ENCODE measurements at regions not wholly inside any gene's neighbourhood (a gene's known extent, or its start where the extent isn't known, plus 50 kb on each side); places are given as distances from the start of the nearest gene placed in this dataset.

- DNase-seq: no peak
These were observed 56.1 kb downstream of the RMI2 start for GRCh38 chr16:11401161-11402050.

DNA sequence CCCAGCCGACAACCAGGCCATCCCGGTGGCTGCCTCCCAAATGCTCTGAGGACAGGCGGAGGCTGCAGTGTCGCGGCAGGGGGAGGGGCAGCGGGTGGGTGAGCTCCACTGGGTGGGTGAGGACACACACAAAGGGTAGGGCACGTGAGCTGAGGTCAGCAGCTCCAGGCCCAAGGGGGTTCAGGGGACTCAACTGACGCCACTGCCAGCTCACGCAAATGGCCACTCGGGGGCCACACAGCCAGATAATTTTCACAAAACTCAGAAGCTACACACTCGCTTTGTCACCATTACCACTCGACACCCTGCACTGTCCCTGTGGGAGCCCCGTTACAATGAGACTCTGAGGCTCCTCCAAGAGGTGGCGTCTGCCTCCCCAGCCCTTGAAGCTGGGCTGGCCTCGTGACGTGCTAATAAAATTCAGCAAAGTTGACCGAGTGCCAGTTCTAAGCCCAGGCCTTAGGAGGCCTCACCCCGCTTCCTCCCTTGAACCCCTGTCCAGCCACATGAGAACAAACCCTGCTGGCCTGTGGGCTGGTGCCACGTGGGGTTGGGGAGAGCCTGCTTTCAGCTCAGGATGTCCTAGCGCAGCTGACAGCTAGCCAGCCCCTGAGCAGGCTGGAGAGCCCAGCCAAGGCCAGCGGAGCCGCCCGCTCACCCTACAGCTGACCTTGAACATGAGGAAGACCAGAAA, 56.9 kb downstream of the RMI2 start:
- DNase-seq: no peak

- no peak for DNase-seq
These were observed 57.7 kb downstream of the RMI2 start for GRCh38 chr16:11402745-11403533.

DNA sequence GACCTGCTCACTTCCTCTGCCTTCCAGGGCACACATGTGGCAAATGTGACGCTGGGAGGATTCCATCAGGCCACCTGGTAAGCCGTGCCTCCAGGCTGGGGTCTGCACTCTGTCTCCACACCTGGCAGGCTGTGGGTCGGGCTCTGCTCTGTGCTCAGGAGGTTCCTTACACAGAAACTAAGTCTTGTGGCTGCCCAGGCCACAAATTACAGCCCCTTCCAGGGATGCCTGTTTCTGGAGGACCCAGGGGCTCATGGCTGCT, 58.2 kb downstream of the RMI2 start:
- no peak for DNase-seq

DNA sequence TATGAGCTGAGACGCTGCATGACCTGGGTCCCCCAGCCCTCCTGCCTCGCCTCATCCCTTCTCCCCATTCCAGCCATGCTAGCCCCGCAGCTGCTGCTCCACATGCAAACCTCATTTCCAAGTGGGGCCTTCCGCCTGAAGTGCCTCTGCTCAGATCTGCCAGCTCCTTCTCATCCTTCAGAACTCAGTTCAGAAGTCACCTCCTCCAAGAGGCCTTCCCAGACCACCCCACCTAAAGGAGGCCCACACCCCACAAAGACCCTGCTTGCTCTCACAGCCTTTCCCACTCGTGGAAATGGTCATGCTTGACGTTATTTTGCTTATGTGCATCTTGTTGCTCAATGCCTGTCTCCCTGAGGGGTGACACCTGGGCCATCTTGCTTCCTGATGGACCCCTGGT, 58.7 kb downstream of the RMI2 start:
- no peak for DNase-seq

GRCh38 chr16:11404603-11405002, 59.3 kb downstream of the RMI2 start:
- no peak for DNase-seq

- peak; percentile 79 to 83 for DNase-seq
These were observed 60.3 kb downstream of the RMI2 start for GRCh38 chr16:11405331-11406176.

GRCh38 chr16:11406177-11406560, 60.9 kb downstream of the RMI2 start:
- no peak for DNase-seq

DNA sequence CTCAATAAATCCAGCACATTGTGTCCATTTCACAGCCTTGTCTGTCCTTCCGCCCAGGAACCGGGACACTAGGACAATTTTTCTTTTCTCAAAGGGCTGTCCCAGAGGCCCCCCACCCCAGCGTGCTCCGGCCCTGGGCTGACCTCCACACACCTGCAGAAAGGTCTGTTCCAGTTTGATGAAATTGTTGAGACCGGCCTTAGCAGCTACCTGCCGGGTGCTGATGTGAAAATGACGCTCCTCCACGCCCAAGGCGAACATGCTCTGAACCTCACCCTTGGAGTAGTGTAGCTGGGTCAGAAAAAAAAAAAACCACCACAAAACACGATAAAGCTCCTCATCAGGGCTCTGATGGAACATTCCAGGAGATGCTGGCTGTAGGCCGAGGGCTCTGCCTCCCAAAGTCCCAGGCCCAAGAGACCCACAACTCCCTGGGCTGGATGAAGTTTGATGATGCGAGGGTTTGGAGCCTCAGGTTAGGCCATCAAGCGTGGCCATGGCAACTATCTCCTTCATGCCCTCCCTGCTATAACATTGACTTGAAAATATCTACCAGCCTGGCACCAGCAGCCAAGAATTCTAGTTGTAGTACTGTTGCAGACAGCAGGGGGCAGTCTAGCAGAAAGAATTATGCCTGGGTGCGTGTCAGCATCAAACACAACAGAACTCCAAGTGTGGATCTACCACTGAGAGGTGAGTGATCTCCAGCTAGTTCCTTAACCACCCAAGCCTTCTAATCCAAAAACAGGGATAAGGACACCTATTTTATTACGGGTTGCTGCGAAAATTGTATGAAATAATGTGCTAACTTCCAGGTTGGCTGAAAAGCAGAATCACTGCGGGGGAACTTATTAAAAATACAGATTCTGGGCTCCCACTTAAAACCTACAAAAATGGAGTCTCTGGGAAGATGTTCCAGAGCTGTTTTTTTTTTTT, 62.1 kb downstream of the RMI2 start:
- DNase-seq: peak; percentile 79 to 81

GRCh38 chr16:11408216-11408615, 63.0 kb downstream of the RMI2 start:
- no peak for DNase-seq

DNA sequence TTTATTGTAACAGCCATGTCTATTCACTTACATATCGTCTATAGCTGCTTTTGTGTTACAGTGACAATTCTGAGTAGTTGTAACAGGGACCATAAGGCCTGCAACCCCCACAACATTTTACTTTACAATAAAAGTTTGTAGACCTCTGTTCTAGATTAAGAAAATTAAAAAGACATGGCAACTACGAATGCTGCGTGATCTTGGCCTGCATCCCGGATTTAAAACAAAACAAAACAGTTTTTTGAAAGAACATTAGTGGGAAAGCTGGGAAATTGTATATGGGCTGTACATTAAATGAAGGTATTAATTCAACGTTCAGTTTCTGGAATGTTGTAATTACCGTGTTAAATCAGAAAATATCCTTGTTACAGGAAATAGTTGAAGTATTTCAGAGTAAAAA, 64.1 kb downstream of the RMI2 start:
- DNase-seq: no peak

GRCh38 chr16:11410376-11411058, 65.3 kb downstream of the RMI2 start:
- DNase-seq: no peak

DNA sequence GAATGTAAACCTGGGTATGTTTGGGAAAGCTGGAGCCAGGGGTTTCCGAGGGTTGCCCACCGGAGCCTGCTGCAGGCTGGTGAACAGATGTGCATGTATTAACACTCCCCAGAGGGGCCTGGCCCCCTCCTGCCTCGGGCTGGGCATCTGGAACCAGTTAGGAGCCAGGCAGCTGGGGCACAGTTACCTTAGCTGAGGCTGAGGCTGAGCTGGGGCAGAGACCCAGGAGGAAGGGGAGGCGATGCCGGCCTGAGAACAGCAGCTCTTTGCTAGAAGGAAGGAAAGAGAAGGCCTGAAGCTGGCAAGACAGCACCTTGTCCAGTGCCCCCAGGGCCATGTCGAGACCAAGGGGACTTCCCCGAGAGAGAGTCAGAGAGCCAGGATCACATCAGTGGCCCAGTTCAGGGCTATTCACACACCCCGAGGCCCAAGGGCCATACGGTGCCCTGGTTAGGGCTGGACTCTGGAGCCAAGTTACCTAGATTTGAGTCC, 65.8 kb downstream of the RMI2 start:
- DNase-seq: no peak

GRCh38 chr16:11412175-11412904, 67.1 kb downstream of the RMI2 start:
- no peak for DNase-seq

- DNase-seq: no peak
These were observed 68.0 kb downstream of the RMI2 start for GRCh38 chr16:11412965-11413887.

GRCh38 chr16:11413907-11414595, 68.8 kb downstream of the RMI2 start:
- no peak for DNase-seq

DNA sequence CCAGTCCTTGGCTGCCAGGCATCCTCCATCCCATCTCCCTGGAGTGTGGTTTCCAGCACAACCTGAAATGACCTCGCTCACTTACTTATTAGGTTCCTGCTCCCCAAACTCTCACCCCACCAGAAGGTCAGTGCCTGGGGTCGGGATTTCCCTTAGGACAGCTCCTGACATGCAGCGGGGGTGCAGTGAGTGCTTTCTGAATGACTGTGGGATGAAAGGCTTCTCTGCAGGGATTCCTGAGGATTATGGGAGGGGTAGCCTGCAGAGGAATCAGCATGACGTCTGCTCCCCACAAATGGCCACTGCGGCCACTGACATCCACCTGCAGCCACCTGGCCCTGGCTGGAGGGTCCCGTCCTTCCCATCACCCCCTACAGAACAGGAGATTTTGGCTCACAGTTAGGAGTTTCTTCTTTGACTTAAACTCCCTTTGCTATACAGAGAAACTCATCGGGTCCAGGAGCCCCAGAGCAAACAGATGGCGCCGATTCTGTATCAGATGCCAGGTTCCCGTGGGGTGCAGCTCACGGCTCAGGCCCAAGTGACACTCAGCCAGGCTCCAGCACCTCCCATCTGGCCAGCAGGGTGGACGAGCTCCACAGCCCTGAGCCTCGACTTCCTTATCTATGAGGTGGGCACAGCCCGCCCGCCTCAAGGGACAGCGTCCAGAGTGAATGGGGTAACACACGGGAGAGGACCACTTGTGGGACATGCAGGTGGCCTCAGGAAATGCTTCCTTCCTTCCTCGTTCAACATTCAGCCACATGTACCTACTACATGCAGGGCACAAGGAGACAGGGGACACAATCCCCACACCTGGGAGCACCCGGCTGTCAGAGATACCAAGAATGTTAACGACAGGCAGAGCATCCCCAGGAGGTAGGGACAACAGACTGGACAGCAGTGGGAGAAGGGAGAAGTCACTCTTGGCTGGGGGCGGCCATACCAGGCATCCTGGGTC, 69.8 kb downstream of the RMI2 start:
- no peak for DNase-seq

All from activated T-cell treated with anti-CD3 and anti-CD28 coated beads, Interleukin-2, amount 50 U/mL, for 48 hours (primary cell).